GM23338 (cell line): ENCODE measurements at regions not wholly inside any gene's neighbourhood (a gene's known extent, or its start where the extent isn't known, plus 50 kb on each side); places are given as distances from the start of the nearest gene placed in this dataset.

Source experiments
- ATAC-seq: fragments of 200-7000 bp; cut with Tn5 transposase; 3 replicates; pipeline ENCODE4 v1.9.1; 2020
- DNase-seq: peaks from one replicate; pipeline ENCODE4 v3.0.0-alpha.2; 2015; ENCODE audit warnings: low spot score
- H2AFZ ChIP-seq: fragments of 200-600 bp; sonication (generic); 2 replicates; pipeline ENCODE4 v1.8.0; 2016; ENCODE audit warnings: antibody characterized with exemption, mild to moderate bottlenecking, moderate library complexity
- H3F3A ChIP-seq: fragments of 200-600 bp; sonication (generic); replicated peaks from 2 replicates; pipeline ENCODE4 v1.8.0; 2017; ENCODE audit warnings: antibody characterized with exemption, mixed run types, low read depth
- H3K27ac ChIP-seq: fragments of 200-600 bp; sonication (generic); 2 replicates; pipeline ENCODE4 v1.6.1; 2016; ENCODE audit warnings: low read depth
- H3K27me3 ChIP-seq: fragments of 200-600 bp; sonication (generic); 2 replicates; pipeline ENCODE4 v1.8.0; 2016; ENCODE audit warnings: mild to moderate bottlenecking, mixed run types, moderate library complexity; ENCODE audit not compliant: insufficient read depth
- H3K36me3 ChIP-seq: fragments of 200-600 bp; sonication (generic); 2 replicates; pipeline ENCODE4 v1.8.0; 2016; ENCODE audit warnings: mild to moderate bottlenecking; ENCODE audit not compliant: insufficient read depth
- H3K4me1 ChIP-seq: fragments of 200-600 bp; sonication (generic); 2 replicates; pipeline ENCODE4 v1.8.0; 2016; ENCODE audit warnings: mild to moderate bottlenecking, moderate library complexity; ENCODE audit not compliant: insufficient read depth
- H3K4me2 ChIP-seq: fragments of 200-600 bp; sonication (generic); 2 replicates; pipeline ENCODE4 v1.7.1; 2017; ENCODE audit warnings: mixed run types
- H3K4me3 ChIP-seq: fragments of 200-600 bp; sonication (generic); 2 replicates; pipeline ENCODE4 v1.6.1; 2016; ENCODE audit warnings: mixed run types
- H3K79me2 ChIP-seq: fragments of 200-600 bp; sonication (generic); replicated peaks from 2 replicates; pipeline ENCODE4 v1.8.0; 2017; ENCODE audit warnings: mild to moderate bottlenecking; ENCODE audit not compliant: insufficient read depth
- H3K9me2 ChIP-seq: fragments of 200-600 bp; sonication (generic); 2 replicates; pipeline ENCODE4 v1.8.0; 2017; ENCODE audit not compliant: insufficient read depth
- H4K20me1 ChIP-seq: fragments of 200-600 bp; sonication (generic); replicated peaks from 2 replicates; pipeline ENCODE4 v1.8.0; 2017; ENCODE audit warnings: mild to moderate bottlenecking; ENCODE audit not compliant: insufficient read depth
- H3K27ac Mint-ChIP-seq: 2 replicates; pipeline ENCODE4 v1.8.0; 2020; ENCODE audit warnings: inconsistent platforms, mild to moderate bottlenecking, moderate library complexity, mixed read lengths
- H3K27me3 Mint-ChIP-seq: 3 replicates; pipeline ENCODE4 v1.8.0; 2022; ENCODE audit warnings: low read depth, mild to moderate bottlenecking, moderate library complexity, mixed read lengths, inconsistent platforms; ENCODE audit not compliant: insufficient read depth, poor library complexity
- H3K36me3 Mint-ChIP-seq: 3 replicates; pipeline ENCODE4 v1.8.0; 2021; ENCODE audit warnings: low read depth, mild to moderate bottlenecking, inconsistent platforms, moderate library complexity, mixed read lengths
- H3K4me1 Mint-ChIP-seq: 3 replicates; pipeline ENCODE4 v1.8.0; 2020; ENCODE audit warnings: mild to moderate bottlenecking, inconsistent platforms, mixed read lengths
- H3K4me3 Mint-ChIP-seq: 3 replicates; pipeline ENCODE4 v1.8.0; 2021; ENCODE audit warnings: moderate library complexity, mild to moderate bottlenecking, inconsistent platforms, mixed read lengths
- H3K9me3 Mint-ChIP-seq: 3 replicates; pipeline ENCODE4 v1.8.0; 2020; ENCODE audit warnings: moderate library complexity, mild to moderate bottlenecking, inconsistent platforms, mixed read lengths
- CREB1 ChIP-seq: fragments of 250-450 bp; sonication (Bioruptor Pico); IDR thresholded peaks from 2 replicates; pipeline ENCODE4 v1.5.0; 2020; ENCODE audit warnings: low read depth, mild to moderate bottlenecking, moderate library complexity
- CTCF ChIP-seq, 2 experiments: fragments of 200-600 bp in 1 of 2; sonication (generic) in 1 of 2; conservative IDR thresholded peaks; 2 replicates each; pipeline versions ENCODE4 v1.5.1 to v1.6.1; 2016 to 2017; ENCODE audit warnings: antibody characterized with exemption in 2 of 2, low read depth in 2 of 2, mild to moderate bottlenecking in 2 of 2, moderate library complexity in 1 of 2
- ETS1 ChIP-seq: IDR thresholded peaks from 2 replicates; pipeline ENCODE4 v1.6.1; 2016; ENCODE audit warnings: antibody characterized with exemption
- JUNB ChIP-seq: IDR thresholded peaks from one replicate; pipeline ENCODE4 v1.6.1; 2016; ENCODE audit warnings: antibody characterized with exemption; ENCODE audit not compliant: unreplicated experiment
- NANOG ChIP-seq: IDR thresholded peaks from 2 replicates; pipeline ENCODE4 v1.6.1; 2016; ENCODE audit warnings: antibody characterized with exemption, borderline replicate concordance
- POLR2AphosphoS5 ChIP-seq: IDR thresholded peaks from 2 replicates; pipeline ENCODE4 v1.6.1; 2016; ENCODE audit warnings: antibody characterized with exemption, low read depth
- TF ChIP-seq, protein P1 (sequence below): fragments of 250-450 bp; sonication (Bioruptor Pico); IDR thresholded peaks from 2 replicates; pipeline ENCODE4 v1.5.0; 2020; ENCODE audit warnings: mild to moderate bottlenecking, moderate library complexity

- Histone ChIP-seq H3K27me3 (no peaks in the 10 kb centered on the region), H3K79me2 (no peaks in the 10 kb centered on the region), H3K36me3 (no peaks in the 10 kb centered on the region), H3K27ac (no peak overlapping the region), H4K20me1 (no peaks in the 10 kb centered on the region; the same call in 1 of the 2 replicates), H3K9me2 (0 out of 2 replicates have a peak, but pooled peaks cover 5% of the 10 kb centered on the region), H3K4me3 (no peak overlapping the region), H3F3A (no peaks in the 10 kb centered on the region), H3K4me2 (no peak overlapping the region), H3K4me1 (no peaks in the 10 kb centered on the region), H2AFZ (no peak overlapping the region)
- Mint-ChIP-seq H3K27ac (no peak overlapping the region), H3K4me1 (peaks cover 1% of the 10 kb centered on the region; the same call in 2 of the 3 replicates), H3K27me3 (no peaks in the 10 kb centered on the region), H3K36me3 (no peaks in the 10 kb centered on the region), H3K9me3 (no peaks in the 10 kb centered on the region), H3K4me3 (no peak overlapping the region)
- DNase-seq (no peak), ATAC-seq (no peak)
- TF ChIP-seq POLR2AphosphoS5, result no peak
- TF ChIP-seq, protein P1, sequence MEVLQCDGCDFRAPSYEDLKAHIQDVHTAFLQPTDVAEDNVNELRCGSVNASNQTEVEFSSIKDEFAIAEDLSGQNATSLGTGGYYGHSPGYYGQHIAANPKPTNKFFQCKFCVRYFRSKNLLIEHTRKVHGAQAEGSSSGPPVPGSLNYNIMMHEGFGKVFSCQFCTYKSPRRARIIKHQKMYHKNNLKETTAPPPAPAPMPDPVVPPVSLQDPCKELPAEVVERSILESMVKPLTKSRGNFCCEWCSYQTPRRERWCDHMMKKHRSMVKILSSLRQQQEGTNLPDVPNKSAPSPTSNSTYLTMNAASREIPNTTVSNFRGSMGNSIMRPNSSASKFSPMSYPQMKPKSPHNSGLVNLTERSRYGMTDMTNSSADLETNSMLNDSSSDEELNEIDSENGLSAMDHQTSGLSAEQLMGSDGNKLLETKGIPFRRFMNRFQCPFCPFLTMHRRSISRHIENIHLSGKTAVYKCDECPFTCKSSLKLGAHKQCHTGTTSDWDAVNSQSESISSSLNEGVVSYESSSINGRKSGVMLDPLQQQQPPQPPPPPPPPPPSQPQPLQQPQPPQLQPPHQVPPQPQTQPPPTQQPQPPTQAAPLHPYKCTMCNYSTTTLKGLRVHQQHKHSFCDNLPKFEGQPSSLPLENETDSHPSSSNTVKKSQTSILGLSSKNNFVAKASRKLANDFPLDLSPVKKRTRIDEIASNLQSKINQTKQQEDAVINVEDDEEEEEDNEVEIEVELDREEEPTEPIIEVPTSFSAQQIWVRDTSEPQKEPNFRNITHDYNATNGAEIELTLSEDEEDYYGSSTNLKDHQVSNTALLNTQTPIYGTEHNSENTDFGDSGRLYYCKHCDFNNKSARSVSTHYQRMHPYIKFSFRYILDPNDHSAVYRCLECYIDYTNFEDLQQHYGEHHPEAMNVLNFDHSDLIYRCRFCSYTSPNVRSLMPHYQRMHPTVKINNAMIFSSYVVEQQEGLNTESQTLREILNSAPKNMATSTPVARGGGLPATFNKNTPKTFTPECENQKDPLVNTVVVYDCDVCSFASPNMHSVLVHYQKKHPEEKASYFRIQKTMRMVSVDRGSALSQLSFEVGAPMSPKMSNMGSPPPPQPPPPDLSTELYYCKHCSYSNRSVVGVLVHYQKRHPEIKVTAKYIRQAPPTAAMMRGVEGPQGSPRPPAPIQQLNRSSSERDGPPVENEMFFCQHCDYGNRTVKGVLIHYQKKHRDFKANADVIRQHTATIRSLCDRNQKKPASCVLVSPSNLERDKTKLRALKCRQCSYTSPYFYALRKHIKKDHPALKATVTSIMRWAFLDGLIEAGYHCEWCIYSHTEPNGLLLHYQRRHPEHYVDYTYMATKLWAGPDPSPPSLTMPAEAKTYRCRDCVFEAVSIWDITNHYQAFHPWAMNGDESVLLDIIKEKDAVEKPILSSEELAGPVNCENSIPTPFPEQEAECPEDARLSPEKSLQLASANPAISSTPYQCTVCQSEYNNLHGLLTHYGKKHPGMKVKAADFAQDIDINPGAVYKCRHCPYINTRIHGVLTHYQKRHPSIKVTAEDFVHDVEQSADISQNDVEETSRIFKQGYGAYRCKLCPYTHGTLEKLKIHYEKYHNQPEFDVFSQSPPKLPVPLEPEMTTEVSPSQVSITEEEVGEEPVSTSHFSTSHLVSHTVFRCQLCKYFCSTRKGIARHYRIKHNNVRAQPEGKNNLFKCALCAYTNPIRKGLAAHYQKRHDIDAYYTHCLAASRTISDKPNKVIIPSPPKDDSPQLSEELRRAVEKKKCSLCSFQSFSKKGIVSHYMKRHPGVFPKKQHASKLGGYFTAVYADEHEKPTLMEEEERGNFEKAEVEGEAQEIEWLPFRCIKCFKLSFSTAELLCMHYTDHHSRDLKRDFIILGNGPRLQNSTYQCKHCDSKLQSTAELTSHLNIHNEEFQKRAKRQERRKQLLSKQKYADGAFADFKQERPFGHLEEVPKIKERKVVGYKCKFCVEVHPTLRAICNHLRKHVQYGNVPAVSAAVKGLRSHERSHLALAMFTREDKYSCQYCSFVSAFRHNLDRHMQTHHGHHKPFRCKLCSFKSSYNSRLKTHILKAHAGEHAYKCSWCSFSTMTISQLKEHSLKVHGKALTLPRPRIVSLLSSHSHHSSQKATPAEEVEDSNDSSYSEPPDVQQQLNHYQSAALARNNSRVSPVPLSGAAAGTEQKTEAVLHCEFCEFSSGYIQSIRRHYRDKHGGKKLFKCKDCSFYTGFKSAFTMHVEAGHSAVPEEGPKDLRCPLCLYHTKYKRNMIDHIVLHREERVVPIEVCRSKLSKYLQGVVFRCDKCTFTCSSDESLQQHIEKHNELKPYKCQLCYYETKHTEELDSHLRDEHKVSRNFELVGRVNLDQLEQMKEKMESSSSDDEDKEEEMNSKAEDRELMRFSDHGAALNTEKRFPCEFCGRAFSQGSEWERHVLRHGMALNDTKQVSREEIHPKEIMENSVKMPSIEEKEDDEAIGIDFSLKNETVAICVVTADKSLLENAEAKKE (CRISPR knock-in tag), result no peak
- no peak for TF ChIP-seq CTCF (conservative IDR thresholded peaks at IDR 0.05; ENCODE audit: low read depth in 2 of 2)
- no peak for TF ChIP-seq NANOG
- TF ChIP-seq ETS1, result no peak
- TF ChIP-seq CREB1 (CRISPR knock-in tag), result no peak
- no peak for TF ChIP-seq JUNB
Measured at GRCh38 chr4:38570647-38571276, 93.2 kb upstream of the KLF3 start.
